HG03457 (cell line): ENCODE measurements at regions not wholly inside any gene's neighbourhood (a gene's known extent, or its start where the extent isn't known, plus 50 kb on each side); places are given as distances from the start of the nearest gene placed in this dataset.

ENCODE experiments used
- ATAC-seq: cut with Tn5 transposase; IDR thresholded peaks from one replicate; pipeline ENCODE4 v1.9.1; 2021; ENCODE audit warnings: moderate number of reproducible peaks; ENCODE audit not compliant: unreplicated experiment

DNA sequence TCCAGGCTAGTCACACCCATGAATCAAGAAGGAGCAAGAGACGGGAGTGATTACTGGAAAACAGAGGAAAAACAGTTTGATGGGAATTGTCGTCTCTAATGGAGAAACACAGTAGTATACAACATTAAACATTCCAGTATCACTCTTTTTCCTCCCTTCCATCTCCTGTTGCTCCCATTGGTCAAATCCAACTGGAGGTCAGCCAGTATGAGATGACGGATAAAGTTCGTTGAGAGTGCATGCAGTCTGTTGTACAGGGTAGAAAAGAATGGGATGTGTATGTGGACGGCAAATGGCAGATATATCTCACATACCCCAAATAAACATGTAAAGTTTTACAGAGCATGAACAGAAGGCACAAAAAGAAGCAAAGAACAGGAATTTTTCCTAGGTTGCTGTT is 221.9 kb upstream of the TNP1 start:
- ATAC-seq = no peak

DNA sequence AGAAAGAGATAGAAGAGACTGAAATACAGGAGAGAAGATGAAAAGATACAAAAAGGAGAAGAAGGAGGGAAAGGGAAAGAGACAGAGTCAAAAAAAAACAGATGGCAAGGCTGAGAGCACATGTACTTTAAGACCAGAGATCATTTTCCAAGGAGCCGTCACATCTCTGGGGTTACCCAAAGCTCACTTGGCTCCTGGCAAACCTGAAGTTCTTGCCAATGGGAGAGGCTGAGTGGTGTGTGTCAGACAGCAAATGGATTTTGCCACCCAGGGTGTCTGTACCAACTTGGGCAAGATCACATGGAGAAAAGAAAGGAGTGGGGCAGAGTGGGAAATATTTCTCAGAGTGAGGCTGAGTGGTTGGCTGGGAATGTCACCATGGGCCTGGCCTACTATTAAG is 219.3 kb upstream of the TNP1 start:
- ATAC-seq = no peak

DNA sequence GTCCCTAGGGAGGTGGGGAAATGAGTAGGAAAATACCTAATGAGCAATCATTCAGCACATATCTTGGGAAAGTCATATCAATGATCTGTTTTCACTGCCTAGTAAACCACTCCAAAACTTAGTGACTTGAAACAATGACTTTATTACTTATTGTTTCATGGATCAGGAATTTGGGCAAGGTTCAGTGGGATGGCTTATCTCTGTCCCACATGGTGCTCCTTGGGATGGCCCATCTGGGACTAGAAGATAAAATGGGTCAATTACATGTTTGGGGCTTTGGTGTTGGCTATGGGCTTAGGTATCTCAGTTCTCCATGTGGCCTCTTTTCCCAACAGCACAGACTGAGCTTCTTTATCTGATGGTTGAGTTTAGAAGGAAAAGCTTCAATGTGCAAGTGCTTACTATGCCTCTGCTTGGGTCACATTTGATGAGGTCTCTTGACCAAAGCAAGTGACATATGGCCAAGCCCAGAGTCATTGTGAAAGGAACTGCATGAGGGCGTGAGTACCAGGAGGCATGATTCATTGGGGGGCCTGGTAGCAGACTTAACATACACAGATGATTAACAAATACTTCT is 218.1 kb upstream of the TNP1 start:
- ATAC-seq = no peak

DNA sequence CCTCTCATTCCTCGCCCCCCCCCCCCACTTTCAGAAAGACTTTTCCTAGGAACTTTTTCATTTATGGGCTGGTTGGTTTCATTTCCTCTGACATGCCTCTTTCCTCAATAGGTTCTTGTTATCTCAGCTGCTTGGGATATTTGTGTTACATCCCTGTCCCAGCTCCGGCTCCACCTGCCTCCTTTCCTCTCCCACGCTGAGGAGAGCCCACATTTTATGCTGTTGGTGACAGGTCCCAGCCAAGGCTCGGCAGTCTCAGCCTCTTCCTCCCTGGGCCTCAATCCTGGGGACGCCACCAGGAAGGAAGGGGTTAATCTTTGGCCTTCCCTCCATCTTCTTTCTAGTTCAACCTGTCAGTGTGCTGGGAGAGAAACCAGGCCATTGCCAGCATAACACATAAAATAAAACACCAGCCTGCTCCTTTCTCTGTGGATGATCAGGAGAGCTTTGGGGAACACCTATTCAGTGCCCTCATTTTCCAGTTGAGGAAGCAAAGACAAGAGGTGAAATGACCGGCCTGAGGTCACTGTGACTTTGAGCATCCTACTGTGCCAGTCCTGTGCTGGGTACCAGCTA is 216.9 kb upstream of the TNP1 start:
- ATAC-seq = no peak

DNA sequence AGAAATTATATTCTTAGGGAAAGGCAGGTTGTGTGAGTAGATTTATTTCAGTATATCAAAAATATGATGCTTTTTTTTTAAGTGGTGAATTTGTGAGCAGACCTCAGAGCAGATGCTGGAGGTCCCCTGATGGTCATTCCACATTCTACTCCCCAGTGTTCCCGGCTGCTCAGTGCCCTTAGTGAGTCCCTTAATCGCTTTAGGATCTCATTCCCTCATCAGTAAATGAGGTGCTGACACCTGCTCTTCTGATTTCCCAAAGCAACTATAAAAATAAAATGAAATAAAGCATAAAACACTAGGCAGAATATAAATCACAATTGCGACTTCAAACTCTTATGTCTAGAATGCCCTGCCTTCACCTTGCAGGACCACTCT is 216.2 kb upstream of the TNP1 start:
- ATAC-seq = no peak

DNA sequence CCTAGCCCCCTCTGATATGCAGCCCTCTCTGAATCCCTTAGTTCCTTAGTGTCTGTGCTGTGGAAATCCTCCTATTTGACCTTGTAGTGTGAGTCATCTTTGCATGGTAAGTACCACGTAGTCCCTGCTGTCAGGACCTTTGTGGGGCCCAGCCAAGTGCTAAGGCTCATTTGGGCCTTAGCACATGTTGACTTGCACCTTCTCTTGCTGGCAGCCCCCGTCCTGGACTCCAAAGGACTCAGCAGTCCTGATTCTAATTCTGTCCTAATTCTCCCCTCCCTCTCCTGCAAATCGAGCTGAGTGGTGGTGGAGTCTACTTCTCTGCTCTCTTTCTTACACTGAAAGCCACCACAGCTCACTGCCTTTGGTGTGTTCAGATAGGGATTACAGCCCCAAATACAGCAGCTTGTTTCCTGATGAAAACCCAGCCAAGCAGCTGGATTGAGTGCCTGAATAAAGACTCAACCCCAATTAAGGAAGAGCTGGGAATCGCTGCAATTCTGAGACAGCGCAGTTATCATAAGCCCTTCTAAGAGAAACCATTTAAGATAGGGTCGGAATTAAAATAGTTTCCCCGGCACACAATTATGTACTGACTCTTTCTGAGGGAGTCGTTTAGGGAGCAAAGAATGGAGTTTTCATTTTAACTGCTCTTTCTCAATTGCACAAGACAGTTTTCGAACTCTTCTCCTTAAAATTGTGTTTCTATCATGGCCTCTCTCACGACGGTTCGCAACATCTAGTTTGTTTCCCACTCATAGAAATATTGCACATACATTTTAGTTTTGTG is 215.6 kb upstream of the TNP1 start:
- ATAC-seq = no peak

DNA sequence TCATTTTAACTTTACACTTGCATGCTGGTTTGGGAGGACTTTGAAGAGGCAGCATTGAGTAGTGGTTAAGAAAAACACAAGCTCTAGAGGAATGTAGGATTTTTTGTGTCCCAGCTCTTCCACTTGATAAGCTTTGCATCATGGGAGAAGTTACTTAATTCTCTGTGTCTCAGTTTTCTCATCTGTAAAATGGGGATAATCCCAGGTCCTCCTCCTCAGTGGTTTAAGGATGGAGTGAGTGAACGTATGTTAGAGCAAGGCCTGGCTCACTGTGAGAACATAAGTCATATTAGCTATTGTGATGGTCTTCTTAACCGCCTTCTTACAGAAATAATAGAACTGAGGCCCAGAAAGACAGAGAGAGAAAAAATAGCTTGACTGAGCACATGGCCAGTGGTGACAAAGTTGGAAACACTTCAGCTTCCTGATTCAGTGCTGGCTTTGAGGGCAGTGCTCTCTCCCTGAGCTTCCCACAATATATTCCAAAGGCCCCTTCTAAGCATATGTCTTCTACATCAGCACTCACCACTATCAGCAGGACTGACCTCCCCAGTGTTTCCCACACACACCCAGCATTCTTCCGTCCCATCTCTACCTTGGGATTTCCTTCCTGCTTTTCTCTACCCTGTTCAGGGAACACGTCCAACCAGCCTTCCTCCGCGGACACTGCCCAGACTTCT is 214.9 kb upstream of the TNP1 start:
- ATAC-seq = no peak

DNA sequence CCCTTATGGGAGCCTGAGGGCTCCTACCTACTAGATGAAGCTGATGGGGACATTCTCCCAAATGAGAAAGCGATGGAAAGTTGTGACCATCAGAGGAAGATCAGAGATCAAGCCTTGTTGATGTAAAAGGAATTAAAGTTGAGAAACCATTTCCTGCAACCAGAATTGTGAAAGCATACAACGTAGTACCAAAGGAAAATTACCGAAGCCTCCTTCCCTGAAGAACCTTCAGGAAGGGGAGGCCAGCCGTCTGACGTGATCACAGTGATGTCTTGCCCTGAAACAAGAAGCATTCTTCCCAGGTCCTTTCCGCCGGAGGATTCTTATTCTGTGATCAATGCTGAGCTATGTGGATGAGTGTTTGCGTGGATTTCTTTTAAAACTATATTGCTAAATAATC is 211.6 kb upstream of the TNP1 start:
- no peak for ATAC-seq

DNA sequence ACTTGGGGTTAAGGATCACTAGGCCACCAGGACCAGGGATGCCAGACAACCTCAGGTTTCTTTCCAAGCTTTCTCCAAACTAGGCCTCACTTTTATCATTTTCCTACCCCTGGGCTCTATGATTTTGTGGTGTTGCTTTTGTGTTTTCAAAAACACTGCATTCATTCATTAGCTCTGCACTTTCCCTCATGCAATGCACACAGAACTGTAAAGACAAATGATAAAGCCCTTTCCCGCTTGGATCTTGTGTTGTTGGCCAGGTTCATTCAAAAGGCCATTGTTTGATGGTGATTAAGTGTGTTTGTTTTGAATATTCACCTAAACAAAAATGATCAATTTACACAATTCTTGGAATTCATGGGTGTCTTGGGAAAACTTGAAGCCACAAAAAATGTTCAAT is 210.7 kb upstream of the TNP1 start:
- ATAC-seq = no peak

DNA sequence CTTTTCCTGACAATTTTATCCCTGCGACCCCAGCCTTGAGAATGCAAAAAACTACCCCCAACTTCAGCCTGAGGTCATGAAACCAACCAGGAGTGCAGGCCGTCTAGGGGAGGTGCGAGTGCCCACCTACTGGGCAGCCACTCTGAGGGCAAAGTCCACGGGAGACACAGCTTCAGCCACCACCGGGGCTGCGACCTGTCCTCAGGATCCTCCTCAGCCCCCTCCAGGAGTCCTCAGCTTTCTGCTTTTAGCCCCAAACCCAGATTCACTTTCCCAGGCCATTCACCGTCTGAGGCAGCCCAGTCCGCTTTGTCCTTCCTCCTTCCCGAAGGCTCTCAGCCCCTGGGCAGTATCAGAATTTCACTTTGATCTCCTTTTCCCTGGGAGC is 210.2 kb upstream of the TNP1 start:
- no peak for ATAC-seq

DNA sequence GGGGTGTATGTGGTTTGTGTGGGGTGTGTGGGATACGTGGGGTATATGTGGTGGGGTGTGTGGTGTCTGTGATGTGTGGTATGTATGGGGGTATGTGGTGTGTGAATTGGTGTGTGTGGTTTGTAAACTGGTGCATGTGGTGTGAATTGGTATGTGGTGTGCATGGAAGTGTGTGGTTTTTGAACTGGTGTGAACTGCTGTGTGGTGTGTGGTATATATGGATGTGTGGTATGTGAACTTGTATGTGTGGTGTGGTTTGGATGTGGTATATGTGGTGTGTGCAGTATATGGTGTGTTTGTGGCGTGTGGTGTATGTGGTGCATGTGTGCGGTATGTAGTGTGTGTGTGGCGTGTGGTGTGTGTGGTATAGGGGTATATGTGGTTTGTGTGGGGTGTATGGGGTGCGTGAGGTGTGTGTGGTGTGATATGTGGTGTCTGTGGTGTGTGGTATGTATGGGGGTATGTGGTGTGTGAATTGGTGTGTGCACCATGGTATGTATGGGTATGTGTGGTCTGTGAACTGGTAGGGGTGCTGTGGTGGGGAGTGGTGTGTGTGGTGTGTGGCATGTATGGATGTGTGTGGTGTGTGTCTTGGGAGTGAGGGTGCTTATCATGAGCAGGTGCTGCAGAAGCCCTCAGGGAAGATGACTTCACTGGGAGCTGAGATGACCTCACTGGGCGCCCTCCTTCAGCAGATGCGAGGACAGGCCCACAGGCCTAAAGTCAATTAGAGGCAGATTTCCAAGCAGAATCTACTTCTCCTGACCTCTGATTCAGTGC is 209.6 kb upstream of the TNP1 start:
- no peak for ATAC-seq

DNA sequence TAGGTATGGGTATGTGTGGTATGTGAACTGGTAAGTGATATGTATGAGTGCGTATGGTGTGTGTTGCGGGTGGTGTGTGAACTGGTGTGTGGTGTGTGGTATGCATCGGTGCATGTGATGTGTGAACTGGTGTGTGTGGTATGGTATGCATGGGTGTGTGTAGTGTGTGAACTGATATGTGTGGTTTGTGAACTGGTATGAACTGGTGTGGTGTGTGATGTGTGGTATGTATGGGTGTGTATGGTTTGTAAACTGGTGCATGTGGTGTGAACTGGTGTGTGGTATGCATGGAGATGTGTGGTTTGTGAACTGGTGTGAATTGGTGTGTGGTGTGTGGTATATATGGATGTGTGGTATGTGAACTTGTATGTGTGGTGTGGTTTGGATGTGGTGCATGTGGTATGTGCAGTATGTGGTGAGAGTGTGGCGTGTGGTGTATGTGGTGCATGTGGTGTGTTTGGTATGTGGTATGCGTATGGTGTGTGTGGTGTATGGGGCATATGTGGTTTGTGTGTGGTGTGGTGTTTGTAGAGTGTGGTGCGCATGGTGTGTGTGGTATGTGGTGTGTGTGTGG is 208.9 kb upstream of the TNP1 start:
- no peak for ATAC-seq

DNA sequence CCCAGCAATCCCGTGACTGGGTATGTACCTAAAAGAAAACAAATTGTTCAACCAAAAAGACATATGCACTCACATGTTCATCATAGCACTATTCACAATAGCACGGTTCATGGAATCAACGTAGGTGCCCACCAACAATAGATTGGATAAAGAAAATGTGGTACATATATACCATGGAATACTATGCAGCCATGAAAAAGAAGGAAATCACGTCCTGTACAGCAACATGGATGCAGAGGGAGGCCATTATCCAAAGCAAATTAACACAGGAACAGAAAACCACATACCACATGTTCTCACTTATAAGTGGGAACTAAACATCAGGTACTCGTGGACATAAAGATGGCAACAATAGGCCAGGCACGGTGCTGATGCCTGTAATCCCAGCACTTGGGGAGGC is 207.9 kb upstream of the TNP1 start:
- ATAC-seq = no peak

DNA sequence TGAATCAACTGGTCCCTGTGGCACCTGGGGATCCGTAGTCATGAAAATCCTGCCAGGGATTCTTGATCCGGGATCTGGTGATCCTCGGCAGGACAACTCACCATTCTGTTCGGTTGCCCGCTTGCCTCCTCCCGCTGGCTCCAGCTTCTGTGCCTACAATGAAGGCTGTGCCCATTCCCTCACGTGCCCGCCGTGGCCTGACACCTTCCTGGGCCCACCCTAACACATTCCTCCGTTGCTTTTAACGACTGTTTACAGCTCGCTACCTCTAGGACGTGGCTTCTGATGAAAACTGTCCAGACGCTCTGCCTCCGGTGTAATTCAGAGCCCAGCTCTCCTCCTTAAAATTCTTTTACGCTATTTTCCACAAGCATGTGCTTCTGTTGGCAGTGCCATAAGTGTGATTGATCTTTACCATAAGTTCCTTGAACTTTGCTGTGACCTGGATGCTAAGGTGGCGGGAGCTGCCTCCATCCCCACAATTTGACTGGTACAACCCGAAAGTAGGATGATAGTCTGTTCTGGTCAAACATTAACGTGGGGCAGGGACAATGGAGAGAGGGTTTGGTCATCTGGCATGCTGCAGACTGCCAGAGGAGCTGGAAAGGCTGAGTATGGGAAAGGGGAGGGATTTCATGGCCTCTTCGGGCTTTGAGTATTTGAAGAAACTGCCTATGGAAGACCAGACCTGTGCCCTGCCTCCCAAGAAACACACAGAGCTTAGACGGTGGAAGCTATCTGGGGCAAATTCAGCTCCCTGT is 206.8 kb upstream of the TNP1 start:
- no peak for ATAC-seq

DNA sequence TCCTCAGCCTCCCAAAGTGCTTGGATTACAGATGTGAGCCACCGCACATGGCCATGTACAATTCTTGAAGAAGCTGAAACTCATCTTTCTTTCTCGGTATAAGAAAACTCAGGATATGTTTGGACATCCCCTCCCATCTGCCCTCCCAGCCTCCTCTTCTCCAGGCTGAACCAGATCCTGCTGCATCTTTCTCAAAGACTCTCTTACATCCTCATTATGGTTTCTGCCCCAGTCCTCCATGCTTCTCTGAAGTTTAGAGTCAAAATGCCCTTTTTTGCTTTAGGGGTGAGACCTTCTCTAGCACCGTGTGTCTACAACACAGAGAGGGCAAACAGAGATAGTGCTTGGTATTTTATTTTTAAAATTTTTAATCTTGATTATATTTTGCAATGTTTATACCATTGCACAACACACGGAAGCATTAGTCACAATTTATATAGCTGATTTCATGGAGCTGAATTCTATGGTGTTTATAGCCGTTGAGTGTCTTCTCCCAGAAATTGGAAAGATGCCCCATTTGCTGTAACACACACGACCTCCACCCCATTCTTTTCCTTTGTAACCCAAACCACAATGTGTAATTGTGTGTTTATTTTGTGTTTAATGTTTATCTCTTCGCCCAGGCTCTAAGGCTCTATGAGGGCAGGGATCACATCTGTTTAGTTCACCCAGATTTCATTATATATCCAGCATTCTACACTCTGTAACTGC is 206.0 kb upstream of the TNP1 start:
- ATAC-seq = no peak

DNA sequence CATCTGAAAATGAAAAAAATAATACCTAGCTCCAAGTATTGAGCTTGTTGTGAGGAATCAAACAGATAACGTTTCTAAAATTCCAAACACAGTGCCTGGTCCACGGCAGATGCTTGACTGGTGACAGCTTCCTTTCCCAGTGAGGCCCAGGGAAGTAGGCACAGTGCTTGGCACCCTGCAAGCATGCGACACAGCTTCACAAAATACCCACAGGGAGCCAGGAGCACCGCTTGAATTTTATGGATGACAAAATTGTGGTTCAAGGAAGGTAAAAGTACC is 205.1 kb upstream of the TNP1 start:
- no peak for ATAC-seq

DNA sequence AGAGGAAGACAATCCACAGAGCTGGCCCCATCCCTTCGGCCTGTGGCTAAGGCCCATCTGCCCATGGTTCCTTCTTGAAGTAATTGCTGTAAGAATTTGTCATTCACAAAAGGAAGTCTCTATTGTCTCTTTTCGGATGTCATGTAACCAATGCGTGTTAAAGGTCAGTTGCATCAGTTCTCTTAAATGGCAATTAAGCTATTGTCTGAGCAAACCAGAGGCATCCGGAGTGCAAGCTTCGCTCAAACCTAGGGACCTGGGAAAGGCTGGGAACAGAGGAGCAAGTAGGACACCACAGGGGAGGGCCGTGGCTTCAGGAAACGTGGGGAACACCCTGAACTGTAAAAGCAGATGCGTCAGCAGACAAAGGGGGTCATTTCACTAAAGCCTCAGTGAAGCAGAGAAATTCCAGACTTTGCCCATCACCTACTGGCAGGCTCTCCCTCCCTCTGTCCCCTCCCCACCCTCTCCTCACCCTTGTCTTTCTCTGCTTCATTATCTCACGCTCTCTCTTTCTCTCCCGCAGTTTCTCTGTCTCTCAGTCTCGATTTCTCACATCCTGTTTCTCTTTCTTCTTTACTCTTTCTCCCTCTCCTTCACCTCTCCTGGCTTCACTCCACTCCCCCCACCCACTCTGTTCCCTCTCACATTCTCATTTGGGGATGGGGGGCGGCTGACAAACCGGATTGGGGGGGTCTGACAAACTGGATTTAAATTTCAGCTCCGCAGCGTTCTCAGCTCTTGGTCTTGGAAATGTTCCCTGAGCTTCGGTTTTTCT is 204.6 kb upstream of the TNP1 start:
- ATAC-seq = no peak

DNA sequence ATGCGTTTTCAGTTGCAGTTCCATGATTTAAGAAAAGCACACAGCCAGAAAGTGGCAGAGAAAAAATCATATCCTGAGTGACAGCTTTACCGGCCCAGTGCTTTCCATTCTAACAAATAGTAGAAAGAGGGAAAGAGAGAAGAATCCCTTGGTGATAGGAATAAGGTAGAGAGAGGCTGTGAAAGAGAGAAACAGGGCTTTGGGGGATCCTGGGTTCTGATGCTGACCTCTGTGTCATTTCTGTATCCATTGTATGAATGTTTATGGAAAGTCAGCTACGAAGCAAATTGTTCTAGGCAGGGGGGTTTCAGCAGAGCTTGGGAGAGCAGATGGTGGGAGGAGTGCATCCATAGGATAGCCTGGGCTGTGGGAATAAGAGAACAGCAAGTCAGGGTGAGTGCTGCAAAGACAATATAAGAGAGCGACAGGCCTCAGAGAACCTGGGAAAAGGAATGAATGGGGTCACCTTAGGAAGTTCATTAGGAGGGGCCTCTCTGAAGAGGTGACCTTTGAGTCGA is 203.4 kb upstream of the TNP1 start:
- no peak for ATAC-seq

DNA sequence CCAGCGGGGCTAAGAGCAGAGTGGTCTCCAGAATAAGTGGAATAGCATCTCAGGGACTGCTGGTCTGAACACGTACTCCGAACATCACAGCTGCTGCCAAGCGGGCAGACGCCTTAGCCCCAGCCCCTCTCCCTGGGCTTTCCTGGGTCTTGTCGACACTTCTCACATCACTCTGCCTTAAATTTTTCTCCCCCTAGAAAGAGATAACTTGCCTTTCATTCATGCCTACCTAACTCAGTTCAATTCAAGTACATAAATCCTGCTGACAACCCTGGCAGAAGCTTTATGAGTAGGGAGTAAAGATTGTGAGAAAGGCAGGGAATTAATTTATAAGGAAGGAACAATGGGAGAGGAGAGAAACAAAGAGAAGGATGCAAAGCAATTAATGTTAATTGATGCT is 202.9 kb upstream of the TNP1 start:
- no peak for ATAC-seq
